ENCODE measurements at regions not wholly inside any gene's neighbourhood (a gene's known extent, or its start where the extent isn't known, plus 50 kb on each side); places are given as distances from the start of the nearest gene placed in this dataset.

DNA sequence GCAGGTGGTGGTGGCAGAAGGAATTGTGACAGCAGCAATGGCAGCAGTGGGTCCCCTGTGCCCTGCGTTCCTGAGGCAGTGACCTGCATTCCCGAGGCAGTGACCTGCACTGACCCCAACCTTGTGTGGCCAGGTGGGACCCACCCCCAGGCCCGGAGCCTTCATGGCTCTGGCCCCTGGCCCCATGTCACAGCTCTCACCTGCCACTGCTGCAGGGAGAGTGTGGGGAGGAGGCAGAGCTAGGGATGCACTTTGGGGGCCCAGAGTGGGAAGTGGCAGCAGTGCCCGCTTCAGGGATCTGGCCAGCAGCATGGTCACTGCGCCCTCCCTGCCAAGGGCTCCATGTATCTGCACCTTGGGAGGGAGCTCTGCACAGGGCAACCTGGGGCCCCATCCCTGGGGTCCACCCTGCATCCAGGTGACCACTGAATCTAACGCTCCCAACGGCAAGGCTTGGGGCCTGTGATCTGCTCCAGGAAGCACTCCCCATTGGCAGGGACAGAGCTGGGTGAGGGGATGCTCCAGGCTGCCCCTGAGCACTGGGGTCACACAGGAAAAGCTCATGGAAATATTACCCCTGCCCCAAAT, 618.6 kb downstream of the RWDD3 start:
- no peak overlapping the region for H3K27ac ChIP-seq (ENCODE audit: low read depth in 1 of 2, low read length in 2 of 2)
- H3K36me3 Mint-ChIP-seq, result no peaks in the 10 kb centered on the region
- H3K4me3 Mint-ChIP-seq, result no peak overlapping the region
- H3K27me3 ChIP-seq (ENCODE audit: control insufficient read depth in 2 of 2, insufficient read depth in 2 of 2, low read length in 2 of 2), result no peaks in the 10 kb centered on the region
- no peaks in the 10 kb centered on the region for H3K27me3 Mint-ChIP-seq (ENCODE audit: low read depth in 3 of 3)
- H4K20me1 ChIP-seq (ENCODE audit: insufficient read depth, low read length), result no peaks in the 10 kb centered on the region
- whole genome bisulfite sequencing (ENCODE audit: insufficient coverage), result 94% methylated on average over 7 of the region's 7 CpGs
- H3K79me2 ChIP-seq (ENCODE audit: insufficient read depth, low read length), result no peaks in the 10 kb centered on the region
- H2AFZ ChIP-seq (ENCODE audit: insufficient read depth, low read depth, low read length, poor library complexity, severe bottlenecking), result no peak overlapping the region
- peaks cover 5 to 28% (median 10%) of the 10 kb centered on the region in 7 donors for H3K9me3 Mint-ChIP-seq
- intact Hi-C loops (cut with micrococcal nuclease), result no loop called here
- peaks cover 0 to 24% of the 10 kb centered on the region in 2 donors for H3K9me3 ChIP-seq (replicated peaks in 1 of 2; ENCODE audit: control insufficient read depth in 1 of 2, insufficient read depth in 1 of 2, low read length in 2 of 2)
- H3K4me3 ChIP-seq (replicated peaks in 1 of 3; ENCODE audit: low read depth in 2 of 3, low read length in 3 of 3), result no peak overlapping the region
- no peaks in the 10 kb centered on the region for H3K4me1 ChIP-seq (ENCODE audit: control insufficient read depth in 1 of 2, insufficient read depth in 2 of 2, low read length in 2 of 2)
- H3K4me2 ChIP-seq (replicated peaks; ENCODE audit: extremely low read depth, low read length, poor library complexity, severe bottlenecking), result no peak overlapping the region
- H3K9ac ChIP-seq (ENCODE audit: insufficient read depth, low read length, poor library complexity, severe bottlenecking), result no peak overlapping the region
- DNase-seq, result no peak
- H3K4me1 Mint-ChIP-seq, result no peaks in the 10 kb centered on the region
- no peaks in the 10 kb centered on the region for H3K36me3 ChIP-seq (replicated peaks in 1 of 2; ENCODE audit: control insufficient read depth in 1 of 2, insufficient read depth in 2 of 2, low read length in 2 of 2)
- no peak overlapping the region for H3K27ac Mint-ChIP-seq
- TF ChIP-seq CTCF (IDR thresholded peaks at IDR 0.05), result no peak

GRCh38 chr1:95854457-95854856, 620.4 kb downstream of the RWDD3 start:
- Histone ChIP-seq H3K79me2 (ENCODE audit: insufficient read depth, low read length) (no peaks in the 10 kb centered on the region), H3K36me3 (replicated peaks in 1 of 2; ENCODE audit: control insufficient read depth in 1 of 2, insufficient read depth in 2 of 2, low read length in 2 of 2) (no peaks in the 10 kb centered on the region), H4K20me1 (ENCODE audit: insufficient read depth, low read length) (no peaks in the 10 kb centered on the region), H3K4me1 (ENCODE audit: control insufficient read depth in 1 of 2, insufficient read depth in 2 of 2, low read length in 2 of 2) (no peaks in the 10 kb centered on the region), H3K4me2 (replicated peaks; ENCODE audit: extremely low read depth, low read length, poor library complexity, severe bottlenecking) (no peak overlapping the region), H3K9ac (ENCODE audit: insufficient read depth, low read length, poor library complexity, severe bottlenecking) (no peak overlapping the region), H3K4me3 (replicated peaks in 1 of 3; ENCODE audit: low read depth in 2 of 3, low read length in 3 of 3) (no peak overlapping the region), H3K27ac (ENCODE audit: low read depth in 1 of 2, low read length in 2 of 2) (no peak overlapping the region), H2AFZ (ENCODE audit: insufficient read depth, low read depth, low read length, poor library complexity, severe bottlenecking) (no peak overlapping the region), H3K27me3 (ENCODE audit: control insufficient read depth in 2 of 2, insufficient read depth in 2 of 2, low read length in 2 of 2) (no peaks in the 10 kb centered on the region), H3K9me3 (replicated peaks in 1 of 2; ENCODE audit: control insufficient read depth in 1 of 2, insufficient read depth in 1 of 2, low read length in 2 of 2) (peaks cover 0 to 24% of the 10 kb centered on the region in 2 donors)
- whole genome bisulfite sequencing (ENCODE audit: insufficient coverage), result no CpG with 5 or more reads among the region's 4 CpGs
- Mint-ChIP-seq H3K27ac (no peak overlapping the region), H3K4me3 (no peak overlapping the region), H3K36me3 (no peaks in the 10 kb centered on the region), H3K4me1 (no peaks in the 10 kb centered on the region), H3K9me3 (peaks cover 3 to 22% (median 7%) of the 10 kb centered on the region in 7 donors), H3K27me3 (ENCODE audit: low read depth in 3 of 3) (no peaks in the 10 kb centered on the region)
- DNase-seq, result no peak
- intact Hi-C loops (cut with micrococcal nuclease), result no loop called here
- TF ChIP-seq CTCF (IDR thresholded peaks at IDR 0.05), result no peak

Measured in CD14-positive monocyte (primary cell).